HG02943 (cell line): ENCODE measurements at regions not wholly inside any gene's neighbourhood (a gene's known extent, or its start where the extent isn't known, plus 50 kb on each side); places are given as distances from the start of the nearest gene placed in this dataset.

Source experiments
- ATAC-seq: cut with Tn5 transposase; IDR thresholded peaks from one replicate; pipeline ENCODE4 v1.9.1; 2021; ENCODE audit warnings: mild to moderate bottlenecking, low read depth, moderate library complexity; ENCODE audit not compliant: unreplicated experiment

DNA sequence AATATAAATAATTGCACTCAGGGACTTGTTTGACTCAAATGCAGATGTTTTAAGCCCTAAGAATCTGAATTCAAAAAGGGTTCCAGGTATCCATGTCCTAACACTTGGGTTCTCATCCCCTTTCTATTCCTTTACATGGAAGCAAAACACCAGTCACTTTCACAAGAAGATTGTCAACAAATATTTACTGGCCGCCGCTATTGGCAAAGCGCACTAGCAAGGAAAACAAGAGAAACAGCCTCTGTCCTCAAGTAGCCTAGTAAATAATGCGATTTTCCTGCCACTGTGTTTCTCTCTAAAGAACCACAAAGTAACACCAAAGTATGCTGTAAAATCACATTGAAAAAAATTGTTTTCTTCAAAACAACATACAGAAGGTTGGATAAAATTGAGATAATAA is 66.7 kb upstream of the EZH2 start:
- no peak for ATAC-seq

DNA sequence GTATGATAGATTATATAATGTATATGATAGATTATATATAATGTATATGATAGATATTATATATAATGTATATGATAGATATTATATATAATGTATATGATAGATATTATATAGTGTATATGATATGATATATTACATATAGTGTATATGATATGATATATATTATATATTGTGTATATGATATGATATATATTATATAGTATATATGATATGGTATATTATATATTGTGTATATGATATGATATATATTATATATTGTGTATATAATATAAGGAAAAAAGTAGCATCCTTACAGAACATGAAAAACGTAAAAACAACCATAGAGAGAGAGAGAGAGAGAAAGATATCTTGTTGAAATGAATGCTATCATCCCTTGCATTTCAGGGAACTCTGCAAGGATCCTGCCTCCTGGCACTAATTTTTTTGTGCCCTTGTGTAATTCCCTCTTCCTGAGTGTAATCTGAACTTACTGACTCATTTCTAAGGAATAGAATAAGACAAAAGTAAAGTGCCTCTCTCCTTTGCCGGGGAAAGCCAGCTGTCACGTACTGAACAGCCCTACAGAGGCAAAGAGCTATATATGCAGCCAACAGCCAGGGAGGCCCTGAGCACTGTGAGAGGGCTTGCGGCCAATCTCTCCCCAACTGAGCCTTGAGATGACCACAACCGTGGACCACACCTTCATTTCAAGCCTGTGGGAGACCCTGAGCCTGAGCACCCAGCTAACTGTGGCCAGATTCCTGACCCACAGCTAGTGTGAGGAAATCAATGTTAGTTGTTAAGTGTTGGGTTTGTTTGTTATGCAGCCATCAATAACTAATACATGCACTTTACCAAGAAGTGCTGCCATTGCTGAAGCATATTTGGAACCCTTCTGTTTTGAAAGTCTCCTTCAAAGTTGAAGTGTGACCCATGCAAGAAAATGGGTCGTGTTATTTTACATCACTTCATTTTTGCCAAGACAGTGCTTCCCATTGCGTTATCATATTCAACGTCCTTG is 61.1 kb upstream of the EZH2 start:
- no peak for ATAC-seq

DNA sequence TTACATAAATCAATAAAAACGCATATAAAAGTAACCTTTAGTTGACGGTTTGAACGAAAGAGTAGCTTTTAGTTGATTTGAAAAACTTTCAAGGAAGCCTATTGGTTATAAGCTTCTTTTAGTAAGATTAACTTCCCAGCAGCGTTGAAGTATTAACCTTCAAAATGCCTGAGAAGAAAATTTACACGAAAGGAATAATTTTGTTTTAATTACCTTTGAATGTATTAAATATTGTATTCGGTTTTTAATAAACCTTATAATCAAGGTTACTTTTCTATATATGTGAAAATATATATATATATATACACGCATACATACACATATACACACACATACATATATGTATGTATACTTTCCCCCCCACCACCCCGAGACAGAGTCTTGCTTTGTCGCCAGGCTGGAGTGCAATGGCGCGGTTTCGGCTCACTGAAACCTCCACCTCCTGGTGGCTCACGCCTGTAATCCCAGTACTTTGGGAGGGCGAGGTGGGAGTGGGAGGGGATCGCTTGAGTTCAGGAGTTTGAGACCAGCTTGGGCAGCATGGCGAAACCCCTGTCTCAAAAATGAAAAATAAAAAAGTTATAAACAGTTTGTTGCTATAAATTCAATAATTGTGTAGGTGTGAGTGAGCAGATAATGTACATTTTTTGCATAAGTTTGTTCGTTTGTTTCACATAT is 57.6 kb upstream of the EZH2 start:
- ATAC-seq, result peak; percentile 52

DNA sequence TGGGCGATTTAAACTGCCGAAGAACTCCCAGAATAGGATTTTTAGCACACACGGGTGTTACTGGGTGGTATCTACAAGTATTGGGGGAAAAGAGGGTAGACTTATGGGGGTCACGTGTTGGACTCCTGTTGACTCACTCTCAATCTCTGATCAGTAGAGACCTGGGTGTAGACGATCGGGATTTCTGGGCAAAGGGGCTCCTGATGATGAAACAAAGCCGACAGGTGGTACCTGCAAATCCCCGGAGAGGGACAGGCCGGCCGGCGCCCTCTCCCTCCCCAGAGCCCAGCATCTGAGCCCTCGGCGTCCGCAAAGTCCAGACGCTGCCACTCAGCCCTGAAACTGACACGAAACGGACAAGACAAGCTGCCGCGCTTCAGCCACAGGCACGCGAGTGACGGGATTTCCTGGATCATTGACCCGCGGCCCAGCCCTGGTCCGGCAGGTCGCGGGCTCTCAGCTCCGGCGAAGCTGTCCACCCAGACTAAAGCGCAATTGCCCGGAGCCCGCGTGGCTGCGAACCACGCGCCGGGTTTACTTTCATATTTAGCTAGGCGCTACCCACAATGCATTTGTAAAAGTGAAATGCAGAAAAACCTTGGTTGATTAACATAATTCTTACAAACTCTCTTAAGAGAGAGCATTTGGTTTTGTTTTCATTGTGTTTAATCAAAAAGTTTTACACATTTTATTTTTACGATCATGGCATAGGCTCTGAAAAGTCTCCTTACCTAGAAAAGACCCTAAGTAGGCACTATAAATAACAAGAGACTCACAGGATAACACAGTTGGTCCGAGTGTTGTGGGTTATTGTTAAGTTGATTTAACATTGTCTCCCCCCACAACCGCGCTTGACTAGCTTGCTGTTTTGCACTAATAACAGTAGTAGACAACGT is 56.9 kb upstream of the EZH2 start:
- ATAC-seq, result peak; percentile 67

DNA sequence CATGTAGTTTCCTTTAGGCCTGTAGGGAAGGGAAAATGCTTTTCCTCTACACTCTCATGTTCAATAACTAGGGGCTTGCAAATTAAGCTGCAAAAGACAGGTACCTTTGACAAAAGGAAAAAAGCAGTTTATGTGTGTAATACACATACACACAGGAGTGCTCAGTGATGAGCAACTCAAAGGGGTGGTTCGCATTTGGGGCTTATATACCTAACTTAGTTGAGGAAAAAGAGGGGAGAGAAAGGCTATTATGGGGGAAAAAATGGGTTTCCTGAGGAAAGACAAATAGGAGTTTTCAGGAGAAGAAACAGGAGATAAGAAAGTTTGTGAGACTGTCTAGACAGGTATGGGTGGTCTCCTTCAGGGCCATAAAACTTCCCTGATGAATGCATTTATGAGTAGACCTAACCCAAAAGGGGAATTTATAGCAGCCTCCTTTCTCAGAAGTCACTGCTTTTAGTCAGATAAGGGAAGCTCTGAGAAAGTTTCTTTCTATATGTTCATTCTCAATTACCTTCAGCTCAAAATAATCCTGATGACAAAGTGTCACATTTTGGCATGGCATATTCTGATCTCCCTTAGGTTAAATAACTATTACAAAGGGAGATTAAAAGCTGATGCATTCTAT is 55.2 kb upstream of the EZH2 start:
- ATAC-seq, result no peak

DNA sequence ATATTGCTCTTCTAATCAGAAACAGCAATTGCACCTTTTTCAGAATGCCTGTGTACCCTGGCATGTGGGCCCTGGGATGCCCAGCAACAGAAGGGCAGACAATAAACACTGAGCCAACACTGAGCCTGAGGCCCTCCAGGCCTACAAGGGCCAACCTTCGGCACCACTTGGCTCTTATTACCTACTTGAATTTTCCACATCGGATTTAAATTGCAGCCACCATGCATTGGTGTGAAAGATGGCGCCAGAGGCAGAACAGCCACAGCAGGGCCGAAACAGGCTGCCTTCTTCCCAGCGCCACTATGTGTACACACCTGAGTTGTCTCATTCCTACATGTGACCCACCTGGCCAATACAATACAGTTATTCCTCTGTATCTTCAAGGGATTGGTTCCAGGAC is 51.4 kb upstream of the EZH2 start:
- no peak for ATAC-seq
